ENCODE measurements at regions not wholly inside any gene's neighbourhood (a gene's known extent, or its start where the extent isn't known, plus 50 kb on each side); places are given as distances from the start of the nearest gene placed in this dataset.
"Not testable (repeated sequence)": the region's sequence is repeated elsewhere in the genome, so short reads cannot be mapped to it uniquely, and the experiment has no call there.

GRCh38 chr6:170147056-170147787 is 143.7 kb downstream of the DLL1 start:
- no peak for DNase-seq (ENCODE audit: low spot score)
- in situ Hi-C loops (cut with MboI; ENCODE audit: low pct_unique_long_range_greater_than_20kb, low sequenced_read_pairs, unreplicated experiment) = no loop called here
- TF ChIP-seq CTCF (IDR thresholded peaks at IDR 0.05; ENCODE audit: extremely low read depth, insufficient read depth, missing control alignments) = no peak

GRCh38 chr6:170146640-170147039 is 144.2 kb downstream of the DLL1 start:
- no peak for TF ChIP-seq CTCF (IDR thresholded peaks at IDR 0.05; ENCODE audit: extremely low read depth, insufficient read depth, missing control alignments)
- DNase-seq (ENCODE audit: low spot score) = no peak
- in situ Hi-C loops (cut with MboI; ENCODE audit: low pct_unique_long_range_greater_than_20kb, low sequenced_read_pairs, unreplicated experiment) = no loop called here

GRCh38 chr6:170146131-170146530 is 144.7 kb downstream of the DLL1 start:
- in situ Hi-C loops (cut with MboI; ENCODE audit: low pct_unique_long_range_greater_than_20kb, low sequenced_read_pairs, unreplicated experiment); DNase-seq (ENCODE audit: low spot score): not testable (repeated sequence)

DNA sequence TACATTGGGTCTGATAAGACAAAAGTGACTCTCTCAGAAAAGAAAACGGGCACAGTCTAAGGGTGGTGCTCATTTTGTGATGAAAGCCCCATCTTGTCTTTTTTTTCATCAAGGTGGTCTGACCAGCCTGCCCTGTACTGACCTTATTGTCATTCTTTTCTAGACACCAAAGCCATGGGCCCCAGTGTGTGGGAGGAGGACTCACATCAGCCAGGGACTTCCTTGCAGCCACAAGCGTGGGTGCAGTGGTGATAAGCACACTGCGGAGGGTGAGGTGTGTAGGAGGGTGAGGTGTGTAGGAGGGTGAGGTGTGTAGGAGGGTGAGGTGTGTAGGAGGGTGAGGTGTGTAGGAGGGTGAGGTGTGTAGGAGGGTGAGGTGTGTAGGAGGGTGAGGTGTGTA is 145.2 kb downstream of the DLL1 start:
- in situ Hi-C loops (cut with MboI; ENCODE audit: low pct_unique_long_range_greater_than_20kb, low sequenced_read_pairs, unreplicated experiment); DNase-seq (ENCODE audit: low spot score): not testable (repeated sequence)

DNA sequence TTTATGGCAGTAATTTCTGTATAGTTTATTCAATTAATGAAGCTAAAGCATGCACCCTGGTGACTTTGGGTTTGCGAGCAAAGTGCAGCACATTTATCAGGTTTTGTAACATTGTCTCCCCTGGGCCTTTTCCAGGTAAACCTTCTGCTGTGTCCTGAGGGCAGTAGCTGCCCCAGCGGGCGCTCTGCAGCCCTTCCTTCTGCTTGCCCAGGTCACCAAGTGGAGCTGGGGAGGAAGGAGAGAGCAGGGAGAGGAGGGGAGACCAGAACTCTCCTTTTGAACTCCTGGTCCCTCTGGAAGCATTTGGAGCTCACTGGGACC is 145.6 kb downstream of the DLL1 start:
- no peak for TF ChIP-seq CTCF (IDR thresholded peaks at IDR 0.05; ENCODE audit: extremely low read depth, insufficient read depth, missing control alignments)
- in situ Hi-C loops (cut with MboI; ENCODE audit: low pct_unique_long_range_greater_than_20kb, low sequenced_read_pairs, unreplicated experiment) = no loop called here
- no peak for DNase-seq (ENCODE audit: low spot score)

DNA sequence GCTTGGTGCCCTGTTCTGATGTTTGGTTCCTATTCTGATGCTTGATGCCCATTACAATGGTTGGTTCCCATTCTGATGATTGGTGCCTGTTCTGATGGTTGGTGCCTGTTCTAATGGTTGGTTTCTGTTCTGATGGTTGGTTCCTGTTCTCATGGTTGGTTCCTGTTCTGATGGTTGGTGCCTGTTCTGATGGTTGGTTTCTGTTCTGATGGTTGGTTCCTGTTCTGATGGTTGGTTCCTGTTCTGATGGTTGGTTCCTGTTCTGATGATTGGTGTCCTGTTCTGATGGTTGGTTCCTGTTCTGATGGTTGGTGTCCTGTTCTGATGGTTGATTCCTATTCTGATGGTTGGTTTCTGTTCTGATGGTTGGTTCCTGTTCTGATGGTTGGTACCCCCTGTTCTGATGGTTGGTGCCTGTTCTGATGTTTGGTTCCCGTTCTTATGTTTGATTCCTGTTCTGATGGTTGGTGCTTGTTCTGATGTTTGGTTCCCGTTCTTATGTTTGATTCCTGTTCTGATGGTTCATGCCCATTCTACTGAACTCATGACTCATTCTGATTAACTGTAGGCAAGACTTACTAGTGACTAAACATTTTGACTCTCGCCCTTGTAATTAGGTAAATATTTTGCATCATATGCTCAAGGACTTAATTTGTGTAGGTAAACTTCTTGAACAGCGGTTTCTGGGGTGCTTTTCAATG is 146.2 kb downstream of the DLL1 start:
- DNase-seq (ENCODE audit: low spot score) = no peak
- in situ Hi-C loops (cut with MboI; ENCODE audit: low pct_unique_long_range_greater_than_20kb, low sequenced_read_pairs, unreplicated experiment) = no loop called here
- no peak for TF ChIP-seq CTCF (IDR thresholded peaks at IDR 0.05; ENCODE audit: extremely low read depth, insufficient read depth, missing control alignments)

- in situ Hi-C loops (cut with MboI; ENCODE audit: low pct_unique_long_range_greater_than_20kb, low sequenced_read_pairs, unreplicated experiment) = no loop called here
- no peak for DNase-seq (ENCODE audit: low spot score)
- TF ChIP-seq CTCF (IDR thresholded peaks at IDR 0.05; ENCODE audit: extremely low read depth, insufficient read depth, missing control alignments) = no peak
Observed at GRCh38 chr6:170143401-170144150, 147.3 kb downstream of the DLL1 start.

Measured in GM13977 (cell line).